Thymus (tissue), 11 donors: ENCODE measurements at regions not wholly inside any gene's neighbourhood (a gene's known extent, or its start where the extent isn't known, plus 50 kb on each side); places are given as distances from the start of the nearest gene placed in this dataset.

Experiments used
- DNase-seq, 9 donors: peaks; one replicate each; pipeline ENCODE4 v3.0.0-alpha.2; 2013; ENCODE audit warnings: low spot score in 9 of 9, low read depth in 6 of 9, missing footprints in 1 of 9
- H3K27ac ChIP-seq, 2 donors: one replicate each; pipeline ENCODE4 v1.5.1; 2013; ENCODE audit warnings: control low read depth in 1 of 2, low read depth in 1 of 2, low read length in 1 of 2, mild to moderate bottlenecking in 1 of 2, moderate library complexity in 1 of 2
- H3K27me3 ChIP-seq, 2 donors: one replicate each; pipeline ENCODE4 v1.5.1; 2013; ENCODE audit warnings: low read length in 1 of 2; ENCODE audit not compliant: control insufficient read depth in 2 of 2, insufficient read depth in 1 of 2
- H3K36me3 ChIP-seq, 2 donors: one replicate each; pipeline ENCODE4 v1.5.1; 2013; ENCODE audit warnings: low read length in 1 of 2, mild to moderate bottlenecking in 1 of 2, moderate library complexity in 1 of 2; ENCODE audit not compliant: control insufficient read depth in 2 of 2, insufficient read depth in 2 of 2
- H3K4me1 ChIP-seq, 2 donors: one replicate each; pipeline ENCODE4 v1.5.1; 2013; ENCODE audit warnings: low read length in 2 of 2; ENCODE audit not compliant: control insufficient read depth in 2 of 2, insufficient read depth in 2 of 2
- H3K4me3 ChIP-seq, 2 donors: one replicate each; pipeline ENCODE4 v1.5.1; 2013; ENCODE audit warnings: low read length in 2 of 2, control low read depth in 1 of 2, mild to moderate bottlenecking in 1 of 2
- H3K9me3 ChIP-seq, 2 donors: one replicate each; pipeline ENCODE4 v1.5.1; 2013; ENCODE audit warnings: low read length in 1 of 2, mild to moderate bottlenecking in 1 of 2; ENCODE audit not compliant: control insufficient read depth in 2 of 2, insufficient read depth in 1 of 2
- WGBS: extraction: QIAGEN DNeasy Blood & Tissue Kit; methylation state at CpG from one replicate; pipeline ENCODE4 v1.1.7; 2013; 5-methylcytosine and 5-hydroxymethylcytosine counted together
- donor health status: healthy.

- no peaks in the 10 kb centered on the region for H3K4me1 ChIP-seq
- no peak overlapping the region for H3K4me3 ChIP-seq
- 73% methylated on average over 4 of the region's 4 CpGs for WGBS
- no peaks in the 10 kb centered on the region for H3K27me3 ChIP-seq
- DNase-seq, result no peak
- no peaks in the 10 kb centered on the region for H3K36me3 ChIP-seq
- no peak overlapping the region for H3K27ac ChIP-seq
- peaks cover 0 to 8% of the 10 kb centered on the region in 2 donors for H3K9me3 ChIP-seq
These were observed 215.1 kb upstream of the CPEB2 start for GRCh38 chr4:14787221-14787620.

- Histone ChIP-seq H3K36me3 (no peaks in the 10 kb centered on the region), H3K4me3 (no peak overlapping the region), H3K9me3 (peaks cover 0 to 12% of the 10 kb centered on the region in 2 donors), H3K4me1 (no peaks in the 10 kb centered on the region), H3K27me3 (no peaks in the 10 kb centered on the region), H3K27ac (no peak overlapping the region)
- DNase-seq, result no peak
These were observed 214.4 kb upstream of the CPEB2 start for GRCh38 chr4:14787894-14788293.

GRCh38 chr4:14790494-14790893 is 211.8 kb upstream of the CPEB2 start:
- no peaks in the 10 kb centered on the region for H3K4me1 ChIP-seq
- H3K4me3 ChIP-seq, result no peak overlapping the region
- no peak overlapping the region for H3K27ac ChIP-seq
- DNase-seq, result no peak
- H3K27me3 ChIP-seq, result no peaks in the 10 kb centered on the region
- H3K36me3 ChIP-seq, result no peaks in the 10 kb centered on the region
- peaks cover 0 to 12% of the 10 kb centered on the region in 2 donors for H3K9me3 ChIP-seq

- H3K9me3 ChIP-seq, result peaks cover 0 to 6% of the 10 kb centered on the region in 2 donors
- H3K36me3 ChIP-seq, result no peaks in the 10 kb centered on the region
- no peak overlapping the region for H3K27ac ChIP-seq
- no peak overlapping the region for H3K4me3 ChIP-seq
- DNase-seq, result no peak
- H3K4me1 ChIP-seq, result no peaks in the 10 kb centered on the region
- H3K27me3 ChIP-seq, result no peaks in the 10 kb centered on the region
These were observed 209.5 kb upstream of the CPEB2 start for GRCh38 chr4:14792702-14793227.

- whole genome bisulfite sequencing, result 94% methylated on average over 2 of the region's 2 CpGs
- Histone ChIP-seq H3K27me3 (no peaks in the 10 kb centered on the region), H3K36me3 (no peaks in the 10 kb centered on the region), H3K4me3 (no peak overlapping the region), H3K4me1 (no peaks in the 10 kb centered on the region), H3K27ac (no peak overlapping the region), H3K9me3 (peaks cover 1 to 7% of the 10 kb centered on the region in 2 donors)
- no peak for DNase-seq
These were observed 201.3 kb upstream of the CPEB2 start for GRCh38 chr4:14800977-14801376.

- no peak for DNase-seq
- H3K9me3 ChIP-seq, result peaks cover 1 to 7% of the 10 kb centered on the region in 2 donors
- H3K27ac ChIP-seq, result no peak overlapping the region
- 90% methylated on average over 2 of the region's 2 CpGs for WGBS
- no peaks in the 10 kb centered on the region for H3K27me3 ChIP-seq
- H3K4me1 ChIP-seq, result no peaks in the 10 kb centered on the region
- no peak overlapping the region for H3K4me3 ChIP-seq
- H3K36me3 ChIP-seq, result no peaks in the 10 kb centered on the region
These were observed 199.7 kb upstream of the CPEB2 start for GRCh38 chr4:14802596-14802995.

GRCh38 chr4:14807856-14808255 is 194.4 kb upstream of the CPEB2 start:
- Histone ChIP-seq H3K4me1 (no peaks in the 10 kb centered on the region), H3K27ac (no peak overlapping the region), H3K27me3 (no peaks in the 10 kb centered on the region), H3K9me3 (no peaks in the 10 kb centered on the region), H3K36me3 (no peaks in the 10 kb centered on the region), H3K4me3 (no peak overlapping the region)
- 90% methylated on average over 4 of the region's 4 CpGs for WGBS
- no peak for DNase-seq

- no peak overlapping the region for H3K4me3 ChIP-seq
- no peak overlapping the region for H3K27ac ChIP-seq
- no peaks in the 10 kb centered on the region for H3K36me3 ChIP-seq
- no peaks in the 10 kb centered on the region for H3K4me1 ChIP-seq
- DNase-seq, result no peak
- H3K27me3 ChIP-seq, result no peaks in the 10 kb centered on the region
- H3K9me3 ChIP-seq, result no peaks in the 10 kb centered on the region
- 87% methylated on average over 2 of the region's 2 CpGs for WGBS
These were observed 193.1 kb upstream of the CPEB2 start for GRCh38 chr4:14809203-14809602.

GRCh38 chr4:14810121-14810520 is 192.2 kb upstream of the CPEB2 start:
- no peak overlapping the region for H3K4me3 ChIP-seq
- no peak overlapping the region for H3K27ac ChIP-seq
- H3K36me3 ChIP-seq, result no peaks in the 10 kb centered on the region
- H3K9me3 ChIP-seq, result no peaks in the 10 kb centered on the region
- WGBS, result 97% methylated on average over 2 of the region's 2 CpGs
- no peaks in the 10 kb centered on the region for H3K4me1 ChIP-seq
- no peaks in the 10 kb centered on the region for H3K27me3 ChIP-seq
- DNase-seq, result no peak

- no peaks in the 10 kb centered on the region for H3K9me3 ChIP-seq
- no peak overlapping the region for H3K4me3 ChIP-seq
- no peak for DNase-seq
- H3K27ac ChIP-seq, result no peak overlapping the region
- H3K36me3 ChIP-seq, result no peaks in the 10 kb centered on the region
- no peaks in the 10 kb centered on the region for H3K27me3 ChIP-seq
- H3K4me1 ChIP-seq, result no peaks in the 10 kb centered on the region
- WGBS, result 85% methylated on average over 2 of the region's 2 CpGs
These were observed 191.7 kb upstream of the CPEB2 start for GRCh38 chr4:14810568-14810967.
